Upper lobe of left lung (tissue), 6 donors: ENCODE measurements at regions not wholly inside any gene's neighbourhood (a gene's known extent, or its start where the extent isn't known, plus 50 kb on each side); places are given as distances from the start of the nearest gene placed in this dataset.

Source experiments
- ATAC-seq, 2 donors: fragments of 200-7000 bp; cut with Tn5 transposase; one replicate each; pipeline ENCODE4 v1.9.1; 2022; ENCODE audit warnings: mild to moderate bottlenecking in 2 of 2, moderate library complexity in 2 of 2; ENCODE audit not compliant: low FRiP score in 2 of 2
- DNase-seq, 2 donors: peaks; one replicate each; pipeline ENCODE4 v3.0.0-alpha.2; 2019 to 2020
- H3K27ac ChIP-seq, 4 donors: fragments of 200-600 bp; sonication (generic); one replicate each; pipeline ENCODE4 v1.5.1; 2016 to 2019
- H3K27me3 ChIP-seq, 4 donors: fragments of 200-600 bp; sonication (generic); one replicate each; pipeline ENCODE4 v1.5.1; 2017 to 2019
- H3K36me3 ChIP-seq, 4 donors: fragments of 200-600 bp; sonication (generic); one replicate each; pipeline ENCODE4 v1.5.1; 2016 to 2019
- H3K4me1 ChIP-seq, 4 donors: fragments of 200-600 bp; sonication (generic); one replicate each; pipeline ENCODE4 v1.5.1; 2018 to 2019
- H3K4me3 ChIP-seq, 4 donors: fragments of 200-600 bp; sonication (generic); one replicate each; pipeline ENCODE4 v1.5.1; 2017 to 2019; ENCODE audit warnings: mild to moderate bottlenecking in 2 of 4, moderate library complexity in 1 of 4
- H3K9me3 ChIP-seq, 4 donors: fragments of 200-600 bp; sonication (generic); one replicate each; pipeline ENCODE4 v1.5.1; 2018 to 2019
- CTCF ChIP-seq, 6 experiments: fragments of 450-650 bp in 4 of 6; fragments of 200-600 bp in 2 of 6; sonication (generic) in 2 of 6; IDR thresholded peaks; one replicate each; pipeline ENCODE4 v1.5.1; 2016 to 2019; ENCODE audit warnings: antibody characterized with exemption in 6 of 6
- EP300 ChIP-seq, 4 donors: sonication (generic); formaldehyde crosslinking; IDR thresholded peaks; one replicate each; pipeline ENCODE4 v1.5.1; 2017; ENCODE audit warnings: antibody characterized with exemption in 4 of 4, control low read depth in 2 of 4
- POLR2A ChIP-seq, 4 donors: fragments of 450-650 bp; IDR thresholded peaks; one replicate each; pipeline ENCODE4 v1.5.1; 2016 to 2017; ENCODE audit warnings: antibody characterized with exemption in 4 of 4, mild to moderate bottlenecking in 2 of 4
- POLR2AphosphoS5 ChIP-seq, 2 donors: sonication (generic); formaldehyde crosslinking; IDR thresholded peaks; one replicate each; pipeline ENCODE4 v1.5.1; 2017; ENCODE audit warnings: antibody characterized with exemption in 2 of 2
- WGBS, 2 donors: methylation state at CpG; one replicate each; pipeline ENCODE4 v1.1.5; 2017 to 2018; 5-methylcytosine and 5-hydroxymethylcytosine counted together
- donor health status: DM: no; HTN: no; CAD: no; lungs with moderate emphysema.
- donor health status: DM: no; HTN: yes; CAD: no; lungs with severe emphysema.

- TF ChIP-seq EP300 (IDR thresholded peaks at IDR 0.05) (no peak), POLR2AphosphoS5 (IDR thresholded peaks at IDR 0.05) (no peak), POLR2A (IDR thresholded peaks at IDR 0.05) (no peak), CTCF (IDR thresholded peaks at IDR 0.05) (no peak)
- H3K27ac ChIP-seq: no peak overlapping the region
- ATAC-seq (peak in 1 of 2 donors; percentile 22), DNase-seq (no peak)
- H3K9me3 ChIP-seq: no peaks in the 10 kb centered on the region
- H3K36me3 ChIP-seq: no peaks in the 10 kb centered on the region
- H3K4me1 ChIP-seq: no peaks in the 10 kb centered on the region
- H3K27me3 ChIP-seq: no peaks in the 10 kb centered on the region
- no peak overlapping the region for H3K4me3 ChIP-seq
- 29 to 38% methylated on average over 4 of the region's 4 CpGs for WGBS, 2 donors
Observed at GRCh38 chr1:112770724-112771123, 55.6 kb upstream of the PPM1J start.

- TF ChIP-seq POLR2A (IDR thresholded peaks at IDR 0.05) (no peak), EP300 (IDR thresholded peaks at IDR 0.05) (no peak), POLR2AphosphoS5 (IDR thresholded peaks at IDR 0.05) (no peak), CTCF (IDR thresholded peaks at IDR 0.05) (no peak)
- Histone ChIP-seq H3K9me3 (no peaks in the 10 kb centered on the region), H3K27me3 (no peaks in the 10 kb centered on the region), H3K4me3 (no peak overlapping the region), H3K27ac (no peak overlapping the region), H3K4me1 (no peaks in the 10 kb centered on the region), H3K36me3 (no peaks in the 10 kb centered on the region)
- ATAC-seq (no peak), DNase-seq (no peak)
- WGBS, 2 donors: 74 to 80% methylated on average over 4 of the region's 4 CpGs
Observed at GRCh38 chr1:112769611-112770010, 54.5 kb upstream of the PPM1J start.

GRCh38 chr1:112767646-112768045 is 52.5 kb upstream of the PPM1J start:
- WGBS, 2 donors: 92 to 96% methylated on average over 3 of the region's 3 CpGs
- ATAC-seq: no peak
- TF ChIP-seq POLR2AphosphoS5 (IDR thresholded peaks at IDR 0.05): no peak
- no peak for TF ChIP-seq CTCF (IDR thresholded peaks at IDR 0.05)
- TF ChIP-seq EP300 (IDR thresholded peaks at IDR 0.05): no peak
- TF ChIP-seq POLR2A (IDR thresholded peaks at IDR 0.05): no peak
- DNase-seq: no peak
- H3K4me1 ChIP-seq: peaks cover 0 to 12% (median 4%) of the 10 kb centered on the region in 4 donors
- H3K9me3 ChIP-seq: no peaks in the 10 kb centered on the region
- no peaks in the 10 kb centered on the region for H3K36me3 ChIP-seq
- no peak overlapping the region for H3K4me3 ChIP-seq
- H3K27me3 ChIP-seq: no peaks in the 10 kb centered on the region
- no peak overlapping the region for H3K27ac ChIP-seq
